GM12873 (cell line): ENCODE measurements at regions not wholly inside any gene's neighbourhood (a gene's known extent, or its start where the extent isn't known, plus 50 kb on each side); places are given as distances from the start of the nearest gene placed in this dataset.

Experiments
- CTCF ChIP-seq: IDR thresholded peaks from 2 replicates; pipeline ENCODE4 v1.5.1; 2012; ENCODE audit warnings: low read depth, mild to moderate bottlenecking, moderate library complexity, low read length, control low read depth; ENCODE audit not compliant: insufficient read depth; ENCODE audit errors: missing control alignments

- TF ChIP-seq CTCF = no peak
These were observed 193.4 kb upstream of the STEAP4 start for GRCh38 chr7:88500131-88500530.

DNA sequence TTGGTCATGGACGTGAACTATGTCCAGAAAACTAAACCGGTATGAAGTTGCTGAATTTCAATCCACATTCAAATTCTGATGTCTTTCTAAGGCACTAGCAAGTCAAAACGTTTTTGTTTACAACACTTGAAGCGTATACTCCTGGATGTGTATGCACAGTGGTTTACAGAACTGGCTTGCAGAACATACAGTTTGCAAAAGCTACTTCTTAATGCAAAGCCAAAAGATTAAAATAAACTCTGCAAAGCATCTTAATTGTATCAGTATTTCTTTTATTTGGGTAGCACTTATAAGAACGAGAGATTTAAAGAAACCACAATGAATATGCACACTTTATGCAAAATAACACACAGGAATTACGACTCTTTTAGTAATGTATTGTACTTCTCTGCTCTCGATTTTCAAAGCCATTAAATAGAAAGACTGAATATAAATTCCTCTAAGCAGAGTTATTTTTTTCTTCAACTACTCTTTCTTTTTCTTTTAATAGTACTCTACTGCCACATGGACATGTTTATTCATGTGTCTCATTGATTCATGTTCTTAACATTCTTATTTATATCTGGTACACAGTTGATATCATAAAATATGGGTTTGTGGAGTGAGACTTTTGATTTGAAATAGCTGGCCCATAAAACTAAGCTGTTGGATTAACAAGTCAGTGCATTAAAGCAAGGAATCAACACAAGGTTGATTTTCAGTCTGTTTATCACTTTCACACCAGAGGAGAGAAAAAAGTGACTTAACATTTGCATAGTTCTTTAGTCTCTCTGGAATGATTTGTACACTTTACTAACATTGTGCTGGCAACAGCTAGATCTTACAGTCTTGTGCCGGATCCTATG is 189.4 kb upstream of the STEAP4 start:
- no peak for TF ChIP-seq CTCF

DNA sequence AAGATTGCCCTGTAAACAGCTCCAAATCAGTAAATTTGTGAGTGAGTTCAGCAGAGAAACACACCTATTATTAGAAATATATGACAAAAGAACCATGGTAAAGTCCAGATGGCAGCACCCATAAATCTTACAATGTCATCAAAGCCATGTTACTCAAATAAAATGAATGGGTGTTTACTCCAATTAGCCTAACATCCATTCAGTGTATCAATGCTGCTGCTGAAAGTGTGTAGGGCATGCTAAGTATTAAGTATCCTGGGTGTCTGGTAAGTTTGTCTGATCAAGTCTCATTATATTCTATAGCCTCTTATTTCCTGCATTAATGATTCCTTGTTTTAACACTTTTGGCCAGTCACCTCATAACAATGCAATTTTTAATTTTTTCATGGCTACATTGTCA is 185.5 kb upstream of the STEAP4 start:
- no peak for TF ChIP-seq CTCF

DNA sequence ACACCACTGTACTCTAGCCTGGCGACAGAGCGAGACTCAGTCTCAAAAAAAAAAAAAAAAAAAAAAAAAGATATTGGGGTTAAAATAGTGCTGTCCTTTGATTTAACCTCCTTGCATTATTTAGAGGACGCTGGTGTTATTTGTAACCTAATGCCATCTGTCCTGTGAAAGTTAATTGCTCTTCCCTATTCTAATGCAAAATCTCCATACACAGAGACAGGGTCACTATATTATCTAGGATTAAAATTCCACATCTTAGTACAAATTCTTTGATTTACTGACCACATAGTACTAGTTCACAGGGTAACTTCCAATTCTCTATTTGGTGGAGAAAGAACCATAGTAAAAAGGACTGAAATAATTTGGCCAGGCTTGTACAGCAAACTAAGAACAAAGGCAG is 184.2 kb upstream of the STEAP4 start:
- no peak for TF ChIP-seq CTCF

GRCh38 chr7:88490161-88490560 is 183.5 kb upstream of the STEAP4 start:
- TF ChIP-seq CTCF = no peak

GRCh38 chr7:88485821-88486220 is 179.1 kb upstream of the STEAP4 start:
- TF ChIP-seq CTCF = no peak

DNA sequence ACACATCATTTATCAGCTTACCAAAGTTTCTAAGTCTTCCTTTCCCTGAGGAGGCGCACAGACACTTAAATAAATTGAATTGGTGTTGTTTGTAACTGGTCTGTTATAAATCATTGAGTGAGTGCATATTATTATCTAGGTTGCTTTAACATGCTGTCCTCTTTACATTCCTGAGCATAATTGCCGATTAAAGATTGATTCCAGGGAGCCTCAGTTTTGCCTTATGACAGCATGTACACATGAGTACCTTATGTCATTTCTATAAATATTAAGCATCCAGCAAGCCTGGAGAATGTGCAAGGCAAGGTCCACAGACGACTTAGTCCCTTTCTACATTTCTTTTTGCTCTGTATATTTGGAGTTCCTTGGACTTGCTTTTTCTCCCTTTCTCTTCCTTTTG is 177.9 kb upstream of the STEAP4 start:
- TF ChIP-seq CTCF = no peak
